Superior temporal gyrus (tissue), 1 donor: ENCODE measurements at regions not wholly inside any gene's neighbourhood (a gene's known extent, or its start where the extent isn't known, plus 50 kb on each side); places are given as distances from the start of the nearest gene placed in this dataset.
"Not testable (repeated sequence)": the region's sequence is repeated elsewhere in the genome, so short reads cannot be mapped to it uniquely, and the experiment has no call there.

Experiments
- DNase-seq: peaks from one replicate; pipeline ENCODE4 v3.0.0-alpha.2; 2016; ENCODE audit errors: extremely low spot score

DNA sequence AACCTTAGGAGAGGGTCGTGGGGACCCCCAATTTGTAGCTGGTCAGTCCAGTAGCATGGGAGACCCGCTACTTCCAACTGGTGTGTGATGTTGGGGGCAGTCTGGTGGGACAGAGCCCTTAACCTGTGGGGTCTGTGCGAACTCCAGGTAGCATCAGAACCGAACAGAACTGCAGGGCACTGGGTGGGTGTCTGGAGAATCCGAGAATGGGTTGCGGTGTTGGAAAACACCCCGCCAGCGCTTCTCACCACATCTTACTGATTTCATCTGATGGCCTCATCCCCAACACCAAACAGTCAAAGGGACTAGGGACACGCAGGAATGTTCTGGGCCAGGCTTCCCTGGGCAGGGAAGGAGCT is 89.3 kb downstream of the KCNJ18 start:
- DNase-seq: not testable (repeated sequence)

GRCh38 chr17:21782107-21782506 is 89.8 kb downstream of the KCNJ18 start:
- DNase-seq: not testable (repeated sequence)

- DNase-seq: not testable (repeated sequence)
Observed at GRCh38 chr17:21782604-21783003, 90.3 kb downstream of the KCNJ18 start.

- DNase-seq: not testable (repeated sequence)
Observed at GRCh38 chr17:21783017-21783416, 90.7 kb downstream of the KCNJ18 start.

DNA sequence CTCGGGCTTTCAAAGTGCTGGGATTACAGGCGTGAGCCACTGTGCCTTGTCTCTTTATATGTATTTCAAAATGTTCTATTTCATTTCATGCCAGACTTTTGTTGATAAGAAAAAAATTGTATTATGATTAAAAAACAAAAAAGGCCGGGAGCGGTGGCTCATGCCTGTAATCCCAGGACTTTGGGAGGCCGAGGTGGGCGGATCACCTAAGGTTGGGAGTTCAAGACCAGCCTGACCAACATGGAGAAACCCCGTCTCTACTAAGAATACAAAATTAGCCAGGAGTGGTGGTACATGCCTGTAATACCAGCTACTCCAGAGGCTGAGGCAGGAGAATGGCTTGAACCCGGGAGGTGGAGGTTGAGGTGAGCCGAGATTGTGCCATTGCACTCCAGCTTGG is 121.9 kb downstream of the KCNJ18 start:
- DNase-seq: not testable (repeated sequence)

DNA sequence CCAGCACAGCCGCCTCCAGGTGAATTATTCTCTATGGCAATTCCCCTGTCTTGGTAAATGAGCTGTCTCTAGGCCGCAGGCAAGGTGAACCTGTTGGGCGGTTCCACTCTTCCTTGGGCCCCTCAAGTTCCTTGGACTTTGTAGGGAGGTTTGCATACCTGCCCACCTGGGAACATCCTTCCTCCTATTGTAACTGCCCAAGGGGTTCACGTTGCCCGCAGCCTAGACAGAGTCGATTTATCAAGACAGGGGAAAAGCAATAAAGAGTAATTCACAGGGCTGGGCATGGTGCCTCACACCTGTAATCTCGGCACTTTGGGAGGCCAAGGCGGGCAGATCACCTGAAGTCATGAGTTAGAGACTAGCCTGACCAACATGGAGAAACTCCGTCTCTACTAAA is 122.5 kb downstream of the KCNJ18 start:
- no peak for DNase-seq

DNA sequence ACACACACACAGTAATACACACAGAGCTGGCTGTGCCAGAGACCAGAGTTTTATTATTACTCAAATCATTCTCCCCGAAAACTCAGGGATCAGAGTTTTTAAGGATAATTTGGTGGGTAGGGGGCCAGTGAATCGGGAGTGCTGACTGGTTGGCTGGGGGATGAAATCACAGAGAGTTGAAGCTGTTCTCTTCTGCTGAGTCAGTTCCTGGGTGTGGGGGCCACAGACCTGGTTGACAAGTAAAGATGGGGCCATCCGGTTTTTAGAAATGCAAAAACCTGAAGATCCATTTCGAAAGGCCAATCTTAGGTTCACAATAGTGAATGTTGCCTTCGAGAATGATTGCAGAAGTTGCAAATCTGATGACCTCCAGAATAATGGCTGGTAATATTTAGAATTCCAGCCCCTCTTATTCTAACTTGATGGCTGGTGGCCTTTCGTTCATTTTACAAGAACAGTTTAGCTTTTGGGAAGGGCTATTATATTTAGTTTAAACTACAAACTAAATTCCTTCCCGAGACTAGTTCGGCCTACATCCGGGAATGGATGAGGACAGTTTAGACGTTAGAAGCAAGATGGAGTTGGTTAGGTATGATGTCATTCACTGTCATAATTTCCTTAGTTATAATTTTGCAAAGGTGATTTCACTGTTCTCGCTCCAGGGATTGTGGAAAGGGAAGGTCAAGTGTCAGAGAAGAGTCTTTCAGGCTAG is 123.2 kb downstream of the KCNJ18 start:
- DNase-seq: no peak

DNA sequence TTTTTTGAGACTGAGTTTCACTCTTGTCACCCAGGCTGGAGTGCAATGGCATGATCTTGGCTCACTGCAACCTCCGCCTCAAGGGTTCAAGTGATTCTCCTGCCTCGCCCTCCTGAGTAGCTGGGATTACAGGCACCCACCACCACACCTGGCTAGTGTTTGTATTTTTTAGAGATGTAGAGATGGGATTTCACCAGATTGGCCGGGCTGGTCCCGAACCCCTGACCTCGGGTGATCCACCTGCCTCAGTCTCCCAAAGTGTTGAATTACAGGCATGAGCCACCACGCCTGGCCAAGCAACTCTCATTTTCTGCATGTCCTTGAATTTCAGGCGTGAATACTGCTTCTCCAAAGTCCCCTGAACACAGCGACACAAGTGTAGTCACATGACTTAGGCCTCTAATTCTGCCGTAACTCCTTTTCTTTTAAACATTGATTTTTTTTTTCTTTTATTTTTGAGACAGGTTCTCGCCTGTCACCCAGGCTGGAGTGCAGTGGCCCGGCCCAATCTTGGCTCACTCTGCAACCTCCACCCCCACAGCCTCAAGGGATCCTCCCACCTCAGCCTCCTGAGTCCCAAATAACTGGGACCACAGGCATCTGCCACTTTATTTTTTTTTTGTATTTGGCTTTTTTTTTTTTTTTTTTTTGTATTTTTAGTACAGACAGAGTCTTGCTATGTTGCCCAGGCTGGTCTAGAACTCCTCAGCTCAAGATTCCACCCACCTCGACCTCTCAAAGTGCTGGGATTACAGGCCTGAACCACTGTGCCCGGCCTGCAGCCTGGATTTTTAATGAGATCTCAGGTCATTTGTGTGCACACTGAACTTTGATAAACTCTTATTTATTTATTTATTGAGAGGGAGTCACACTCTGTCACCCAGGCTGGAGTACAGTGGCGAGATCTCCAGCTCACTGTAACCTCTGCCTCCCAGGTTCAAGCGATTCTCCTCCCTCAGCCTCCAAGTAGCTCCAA is 124.6 kb downstream of the KCNJ18 start:
- no peak for DNase-seq

GRCh38 chr17:21817791-21818364 is 125.6 kb downstream of the KCNJ18 start:
- no peak for DNase-seq

DNA sequence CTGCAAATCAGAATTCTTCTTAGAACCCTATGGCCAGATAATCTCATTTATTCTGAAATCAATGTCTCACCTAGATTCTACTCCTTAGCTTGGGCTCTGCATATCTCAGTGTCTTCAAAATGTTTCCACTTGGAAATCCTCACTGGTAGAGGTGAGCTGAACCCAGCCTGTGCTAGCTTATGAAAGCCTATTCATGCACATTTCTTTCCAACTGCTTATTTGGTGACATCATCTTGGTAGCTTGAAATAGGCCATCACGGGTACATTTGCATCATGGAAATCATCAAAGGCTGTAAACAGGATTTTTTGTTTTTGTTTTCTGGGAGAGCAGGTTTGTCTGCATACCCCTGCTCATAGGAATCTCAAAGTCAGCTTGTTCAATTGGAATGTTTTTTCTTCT is 130.8 kb downstream of the KCNJ18 start:
- DNase-seq: no peak

GRCh38 chr17:21823643-21824042 is 131.3 kb downstream of the KCNJ18 start:
- no peak for DNase-seq

DNA sequence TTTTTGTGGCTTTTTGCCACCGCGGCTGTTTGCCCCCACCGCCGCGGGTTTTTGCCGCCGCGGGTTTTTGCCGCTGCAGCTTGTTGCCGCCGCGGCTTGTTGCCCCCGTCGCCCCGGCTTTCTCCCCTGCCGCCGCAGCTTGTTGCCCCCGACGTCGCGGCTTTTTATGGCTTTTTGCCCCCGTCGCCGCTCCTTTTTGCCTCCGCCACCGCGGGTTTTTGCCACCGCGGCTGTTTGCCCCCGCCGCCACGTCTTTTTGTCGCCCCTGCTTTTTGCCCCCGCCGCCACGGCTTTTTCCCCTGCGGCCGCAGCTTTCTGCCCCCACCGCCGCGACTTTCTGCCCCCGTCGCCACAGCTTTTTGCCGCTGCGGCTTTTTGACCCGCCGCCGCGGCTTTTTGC is 149.5 kb downstream of the KCNJ18 start:
- DNase-seq: no peak

GRCh38 chr17:21842332-21843317 is 150.3 kb downstream of the KCNJ18 start:
- no peak for DNase-seq

- DNase-seq: no peak
Observed at GRCh38 chr17:21843318-21843865, 151.1 kb downstream of the KCNJ18 start.

DNA sequence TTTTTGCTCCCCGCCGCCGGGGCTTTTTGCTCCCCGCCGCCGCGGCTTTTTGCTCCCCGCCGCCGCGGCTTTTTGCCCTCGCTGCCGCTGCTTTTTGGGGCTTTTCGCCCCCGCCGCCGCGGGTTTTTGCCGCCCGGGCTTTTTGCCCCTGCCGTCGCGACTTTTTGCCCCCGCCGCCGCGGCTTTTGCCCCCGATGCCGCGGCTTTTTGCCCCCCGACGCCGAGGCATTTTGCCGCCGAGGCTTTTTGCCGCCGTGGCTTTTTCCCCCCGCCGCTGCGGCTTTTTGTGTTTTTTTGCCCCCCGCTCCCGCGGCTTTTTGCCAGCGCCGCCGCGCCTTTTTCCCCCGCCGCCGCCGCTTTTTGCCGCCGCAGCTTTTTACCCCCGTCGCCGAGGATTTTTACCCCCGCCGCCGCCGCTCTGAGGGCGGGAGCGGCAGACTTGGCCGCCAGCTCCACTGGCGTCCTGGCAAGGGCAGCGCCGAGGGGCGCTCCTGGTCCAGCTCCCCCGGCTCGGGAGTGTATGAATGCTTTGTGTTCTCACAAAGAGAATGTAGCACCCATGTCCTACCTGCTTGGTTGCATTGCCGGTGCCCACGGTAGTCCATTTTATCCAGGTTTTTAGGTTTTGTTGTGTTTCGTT is 151.7 kb downstream of the KCNJ18 start:
- DNase-seq: no peak

- DNase-seq: not testable (repeated sequence)
Observed at GRCh38 chr17:21848510-21848909, 156.2 kb downstream of the KCNJ18 start.

- not testable (repeated sequence) for DNase-seq
Observed at GRCh38 chr17:21849030-21849429, 156.7 kb downstream of the KCNJ18 start.

DNA sequence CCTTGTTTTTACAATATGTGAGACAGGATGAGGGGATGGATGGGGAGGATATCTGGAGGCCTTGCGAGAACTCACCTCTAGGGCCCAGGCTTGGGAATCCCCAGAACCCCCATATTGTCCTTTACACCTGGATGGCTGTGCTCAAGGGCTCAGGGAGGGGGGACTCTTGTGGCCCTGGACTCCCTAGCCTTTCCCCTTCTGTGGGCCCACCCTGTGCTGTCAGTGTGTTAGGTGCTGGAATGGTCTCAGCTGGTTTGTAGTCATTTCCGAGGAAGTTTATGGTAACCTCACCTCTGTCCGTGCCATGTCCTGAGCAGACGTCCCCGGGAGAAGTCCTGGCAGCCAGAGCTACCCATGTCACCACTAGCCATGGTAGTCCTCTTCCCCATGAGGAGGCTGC is 158.3 kb downstream of the KCNJ18 start:
- DNase-seq: not testable (repeated sequence)
